Endodermal cell (in vitro differentiated cells): ENCODE measurements at regions not wholly inside any gene's neighbourhood (a gene's known extent, or its start where the extent isn't known, plus 50 kb on each side); places are given as distances from the start of the nearest gene placed in this dataset.

Experiments used
- DNase-seq: peaks from one replicate; pipeline ENCODE4 v3.0.0-alpha.2; 2017
- H3K27ac ChIP-seq: 2 replicates; pipeline ENCODE4 v1.5.1; 2013; ENCODE audit warnings: mild to moderate bottlenecking, low read depth, low read length, moderate library complexity
- H3K27me3 ChIP-seq: 2 replicates; pipeline ENCODE4 v1.6.1; 2013; ENCODE audit warnings: mild to moderate bottlenecking, low read length, moderate library complexity; ENCODE audit not compliant: insufficient read depth, control insufficient read depth, poor library complexity, severe bottlenecking
- H3K36me3 ChIP-seq: 2 replicates; pipeline ENCODE4 v1.7.0; 2013; ENCODE audit warnings: mild to moderate bottlenecking, low read length, moderate library complexity; ENCODE audit not compliant: control insufficient read depth, insufficient read depth
- H3K4me1 ChIP-seq: one replicate; pipeline ENCODE4 v1.7.0; 2013; ENCODE audit warnings: low read length; ENCODE audit not compliant: control insufficient read depth, insufficient read depth
- H3K4me3 ChIP-seq: 2 replicates; pipeline ENCODE4 v1.5.1; 2013; ENCODE audit warnings: mild to moderate bottlenecking, low read length, moderate library complexity
- H3K9ac ChIP-seq: 2 replicates; pipeline ENCODE4 v1.6.1; 2013; ENCODE audit warnings: mild to moderate bottlenecking, low read length, moderate library complexity; ENCODE audit not compliant: poor library complexity, severe bottlenecking; ENCODE audit errors: extremely low read depth
- H3K9me3 ChIP-seq: 2 replicates; pipeline ENCODE4 v1.6.1; 2013; ENCODE audit warnings: mild to moderate bottlenecking, low read length, moderate library complexity; ENCODE audit not compliant: control insufficient read depth
- H3K27ac Mint-ChIP-seq: 2 replicates; pipeline ENCODE4 v1.8.0; 2020; ENCODE audit warnings: mixed read lengths
- H3K27me3 Mint-ChIP-seq: 2 replicates; pipeline ENCODE4 v1.8.0; 2021; ENCODE audit warnings: mild to moderate bottlenecking, mixed read lengths; ENCODE audit not compliant: insufficient read depth
- H3K36me3 Mint-ChIP-seq: 2 replicates; pipeline ENCODE4 v1.8.0; 2020; ENCODE audit warnings: low read depth, mixed read lengths
- H3K4me1 Mint-ChIP-seq: 2 replicates; pipeline ENCODE4 v1.8.0; 2020; ENCODE audit warnings: mixed read lengths
- H3K4me3 Mint-ChIP-seq: 2 replicates; pipeline ENCODE4 v1.8.0; 2020; ENCODE audit warnings: mild to moderate bottlenecking, moderate library complexity, mixed read lengths
- H3K9me3 Mint-ChIP-seq: 2 replicates; pipeline ENCODE4 v1.8.0; 2020; ENCODE audit warnings: mild to moderate bottlenecking, mixed read lengths
- WGBS, 2 experiments: methylation state at CpG; one replicate each; pipeline versions ENCODE4 v1.1.5 to v1.1.7; 2013; ENCODE audit warnings: missing lambda C conversion rate in 2 of 2, mixed read lengths in 1 of 2; ENCODE audit not compliant: insufficient coverage in 1 of 2, insufficient read length in 1 of 2; 5-methylcytosine and 5-hydroxymethylcytosine counted together
- TF ChIP-seq, protein P1 (sequence below): fragments of 200-600 bp; sonication (generic); conservative IDR thresholded peaks from 2 replicates; pipeline ENCODE4 v1.5.0; 2021; ENCODE audit warnings: antibody characterized with exemption, mild to moderate bottlenecking

DNA sequence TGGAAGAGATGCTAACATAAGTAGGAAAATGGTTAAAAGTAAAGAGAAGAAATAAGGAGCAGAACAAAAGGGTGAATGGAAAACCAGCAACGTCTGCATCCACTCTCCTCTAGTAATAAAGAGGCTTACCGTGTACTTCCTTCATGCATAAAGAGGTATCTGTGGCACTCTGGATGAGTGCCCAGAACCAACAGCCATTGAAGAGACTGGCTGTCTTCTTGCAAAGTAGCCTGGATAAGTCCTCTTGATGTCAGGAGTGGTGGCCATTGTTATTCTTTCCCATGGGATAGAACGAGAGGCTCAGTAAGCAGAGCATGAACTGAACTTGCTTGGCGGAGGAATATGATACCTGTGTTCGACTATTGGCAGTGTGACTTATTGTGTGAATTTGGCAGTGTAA lies 186.2 kb upstream of the RASGRP1 start:
- Histone ChIP-seq H3K36me3 (no peaks in the 10 kb centered on the region), H3K9me3 (no peaks in the 10 kb centered on the region), H3K4me3 (no peak overlapping the region), H3K27me3 (no peaks in the 10 kb centered on the region), H3K27ac (no peak overlapping the region), H3K9ac (no peak overlapping the region), H3K4me1 (no peaks in the 10 kb centered on the region)
- TF ChIP-seq, protein P1, sequence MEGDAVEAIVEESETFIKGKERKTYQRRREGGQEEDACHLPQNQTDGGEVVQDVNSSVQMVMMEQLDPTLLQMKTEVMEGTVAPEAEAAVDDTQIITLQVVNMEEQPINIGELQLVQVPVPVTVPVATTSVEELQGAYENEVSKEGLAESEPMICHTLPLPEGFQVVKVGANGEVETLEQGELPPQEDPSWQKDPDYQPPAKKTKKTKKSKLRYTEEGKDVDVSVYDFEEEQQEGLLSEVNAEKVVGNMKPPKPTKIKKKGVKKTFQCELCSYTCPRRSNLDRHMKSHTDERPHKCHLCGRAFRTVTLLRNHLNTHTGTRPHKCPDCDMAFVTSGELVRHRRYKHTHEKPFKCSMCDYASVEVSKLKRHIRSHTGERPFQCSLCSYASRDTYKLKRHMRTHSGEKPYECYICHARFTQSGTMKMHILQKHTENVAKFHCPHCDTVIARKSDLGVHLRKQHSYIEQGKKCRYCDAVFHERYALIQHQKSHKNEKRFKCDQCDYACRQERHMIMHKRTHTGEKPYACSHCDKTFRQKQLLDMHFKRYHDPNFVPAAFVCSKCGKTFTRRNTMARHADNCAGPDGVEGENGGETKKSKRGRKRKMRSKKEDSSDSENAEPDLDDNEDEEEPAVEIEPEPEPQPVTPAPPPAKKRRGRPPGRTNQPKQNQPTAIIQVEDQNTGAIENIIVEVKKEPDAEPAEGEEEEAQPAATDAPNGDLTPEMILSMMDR: no peak
- H3K4me1 Mint-ChIP-seq: no peaks in the 10 kb centered on the region
- no peak for DNase-seq
- no peak overlapping the region for H3K27ac Mint-ChIP-seq
- WGBS, 2 experiments: 94 to 95% methylated on average over 4 to 5 of the region's 5 CpGs
- H3K9me3 Mint-ChIP-seq: no peaks in the 10 kb centered on the region
- peaks cover 5% of the 10 kb centered on the region for H3K27me3 Mint-ChIP-seq
- no peak overlapping the region for H3K4me3 Mint-ChIP-seq
- H3K36me3 Mint-ChIP-seq: no peaks in the 10 kb centered on the region

DNA sequence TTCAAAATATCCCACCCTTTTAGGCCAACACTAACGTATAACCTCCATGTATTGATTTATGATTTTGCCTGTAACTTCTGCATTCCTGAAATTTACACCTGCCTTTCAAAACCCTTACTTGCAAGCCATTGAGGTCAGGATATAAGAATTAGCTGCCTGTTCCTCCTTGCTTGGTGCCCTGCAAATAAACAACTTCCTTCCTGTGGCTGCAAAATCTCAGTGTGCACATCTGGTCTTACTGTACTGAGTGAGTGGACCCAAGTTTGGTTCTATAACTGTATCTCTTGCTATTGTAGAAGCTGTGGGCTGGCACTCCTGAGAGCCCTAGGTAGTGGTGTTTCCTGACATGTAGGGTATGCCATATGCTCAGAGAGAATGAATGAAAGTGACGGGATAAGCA lies 191.1 kb upstream of the RASGRP1 start:
- Histone ChIP-seq H3K27me3 (peaks cover 4% of the 10 kb centered on the region), H3K27ac (no peak overlapping the region), H3K9me3 (no peaks in the 10 kb centered on the region), H3K9ac (no peak overlapping the region), H3K4me1 (no peaks in the 10 kb centered on the region), H3K36me3 (no peaks in the 10 kb centered on the region), H3K4me3 (no peak overlapping the region)
- H3K27ac Mint-ChIP-seq: no peak overlapping the region
- no peak for DNase-seq
- H3K36me3 Mint-ChIP-seq: no peaks in the 10 kb centered on the region
- TF ChIP-seq, protein P1: no peak
- H3K27me3 Mint-ChIP-seq: peaks cover 2% of the 10 kb centered on the region
- WGBS, 2 experiments: 91 to 100% methylated on average over 2 of the region's 2 CpGs
- no peaks in the 10 kb centered on the region for H3K4me1 Mint-ChIP-seq
- no peak overlapping the region for H3K4me3 Mint-ChIP-seq
- H3K9me3 Mint-ChIP-seq: no peaks in the 10 kb centered on the region

DNA sequence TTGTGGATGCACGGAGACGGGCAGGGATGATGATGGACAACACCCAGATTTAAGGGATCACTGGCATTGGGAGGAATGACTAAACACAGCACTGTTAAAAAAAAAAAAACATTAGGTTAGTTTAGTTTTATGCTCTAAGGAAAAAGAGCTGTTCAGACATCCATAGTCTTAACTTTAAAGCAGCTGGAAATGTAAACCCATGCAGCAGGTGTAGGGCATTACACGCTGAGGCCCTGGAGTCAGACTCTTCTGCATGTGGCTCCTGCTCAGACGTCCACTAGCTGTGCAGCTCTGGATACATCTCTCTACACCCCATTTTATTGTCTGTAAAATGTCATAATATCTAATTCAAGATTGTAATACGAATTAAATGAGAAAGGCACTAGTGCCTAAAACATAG lies 191.8 kb upstream of the RASGRP1 start:
- WGBS, 2 experiments: 88 to 90% methylated on average over 2 to 5 of the region's 5 CpGs
- H3K27me3 Mint-ChIP-seq: peaks cover 2% of the 10 kb centered on the region
- no peak overlapping the region for H3K27ac Mint-ChIP-seq
- H3K4me3 Mint-ChIP-seq: no peak overlapping the region
- TF ChIP-seq, protein P1: no peak
- no peaks in the 10 kb centered on the region for H3K9me3 ChIP-seq
- peaks cover 4% of the 10 kb centered on the region for H3K27me3 ChIP-seq
- no peak overlapping the region for H3K9ac ChIP-seq
- no peaks in the 10 kb centered on the region for H3K9me3 Mint-ChIP-seq
- no peak overlapping the region for H3K27ac ChIP-seq
- H3K4me1 Mint-ChIP-seq: no peaks in the 10 kb centered on the region
- H3K36me3 Mint-ChIP-seq: no peaks in the 10 kb centered on the region
- no peak overlapping the region for H3K4me3 ChIP-seq
- DNase-seq: no peak
- no peaks in the 10 kb centered on the region for H3K4me1 ChIP-seq
- H3K36me3 ChIP-seq: no peaks in the 10 kb centered on the region
